CD4-positive, alpha-beta T cell (primary cell): ENCODE measurements at regions not wholly inside any gene's neighbourhood (a gene's known extent, or its start where the extent isn't known, plus 50 kb on each side); places are given as distances from the start of the nearest gene placed in this dataset.

Source experiments
- ATAC-seq: fragments of 200-7000 bp; cut with Tn5 transposase; one replicate; pipeline ENCODE4 v1.10.0; 2022; ENCODE audit warnings: mild to moderate bottlenecking; ENCODE audit not compliant: poor library complexity
- CTCF ChIA-PET: fragments of 350-600 bp; sonication (Branson Sonifier 250); formaldehyde crosslinking; loops from one replicate; lab custom pipeline; 2021; ENCODE audit warnings: antibody characterized with exemption, inconsistent platforms; lab: Charles Lee
- POLR2A ChIA-PET: fragments of 350-600 bp; sonication (Branson Sonifier 250); formaldehyde crosslinking; loops from one replicate; lab custom pipeline; 2021; ENCODE audit warnings: antibody characterized with exemption, inconsistent platforms; lab: Charles Lee
- DNase-seq, 14 experiments: peaks; one replicate each; pipeline ENCODE4 v3.0.0-alpha.2; 2013 to 2020; ENCODE audit warnings: mixed read lengths in 2 of 14
- H3K27ac ChIP-seq, 2 donors: one replicate each; pipeline versions ENCODE4 v1.5.1 to v1.7.0; 2013; ENCODE audit warnings: low read length in 2 of 2, low read depth in 1 of 2, mild to moderate bottlenecking in 1 of 2
- H3K27me3 ChIP-seq, 2 experiments: 1 replicate in 1 of 2; 2 replicates in 1 of 2; pipeline versions ENCODE4 v1.6.1 to v1.7.0; 2013; ENCODE audit warnings: low read length in 2 of 2, control low read depth in 1 of 2, mild to moderate bottlenecking in 1 of 2, moderate library complexity in 1 of 2; ENCODE audit not compliant: insufficient read depth in 2 of 2, control insufficient read depth in 1 of 2
- H3K36me3 ChIP-seq: one replicate; pipeline ENCODE4 v1.6.1; 2013; ENCODE audit warnings: low read length, control low read depth; ENCODE audit not compliant: insufficient read depth
- H3K4me1 ChIP-seq: one replicate; pipeline ENCODE4 v1.6.1; 2013; ENCODE audit warnings: low read length, control low read depth; ENCODE audit not compliant: insufficient read depth
- H3K4me3 ChIP-seq: one replicate; pipeline ENCODE4 v1.5.1; 2013; ENCODE audit warnings: mild to moderate bottlenecking, low read length, moderate library complexity
- H3K9me3 ChIP-seq, 2 experiments: 1 replicate in 1 of 2; 2 replicates in 1 of 2; pipeline versions ENCODE4 v1.6.1 to v1.7.0; 2013; ENCODE audit warnings: low read length in 2 of 2, mild to moderate bottlenecking in 2 of 2, control low read depth in 1 of 2, moderate library complexity in 1 of 2; ENCODE audit not compliant: control insufficient read depth in 1 of 2, insufficient read depth in 1 of 2
- H3K27ac Mint-ChIP-seq: one replicate; pipeline ENCODE4 v1.8.0; 2020; ENCODE audit warnings: mixed read lengths
- H3K27me3 Mint-ChIP-seq: one replicate; pipeline ENCODE4 v1.8.0; 2021; ENCODE audit warnings: mixed read lengths
- H3K36me3 Mint-ChIP-seq: one replicate; pipeline ENCODE4 v1.8.0; 2021; ENCODE audit warnings: low read depth, mixed read lengths
- H3K4me1 Mint-ChIP-seq: one replicate; pipeline ENCODE4 v1.8.0; 2021; ENCODE audit warnings: low read depth, mixed read lengths
- H3K4me3 Mint-ChIP-seq: one replicate; pipeline ENCODE4 v1.8.0; 2020; ENCODE audit warnings: mild to moderate bottlenecking, mixed read lengths
- H3K9me3 Mint-ChIP-seq: one replicate; pipeline ENCODE4 v1.8.0; 2020; ENCODE audit warnings: mixed read lengths
- intact Hi-C, 2 experiments: fragments of 100-400 bp; cut with DNase I in 1 of 2; cut with micrococcal nuclease in 1 of 2; formaldehyde crosslinking; loops; one replicate each; pipeline versions ENCODE4 v1.15.1 to v1.9.0; 2023 to 2025; cut with DNase I, micrococcal nuclease
- TF ChIP-seq, protein P1 (sequence below): fragments of 200-600 bp; IDR thresholded peaks from one replicate; pipeline ENCODE4 v1.8.0; 2022; ENCODE audit warnings: antibody characterized with exemption, mild to moderate bottlenecking

DNA sequence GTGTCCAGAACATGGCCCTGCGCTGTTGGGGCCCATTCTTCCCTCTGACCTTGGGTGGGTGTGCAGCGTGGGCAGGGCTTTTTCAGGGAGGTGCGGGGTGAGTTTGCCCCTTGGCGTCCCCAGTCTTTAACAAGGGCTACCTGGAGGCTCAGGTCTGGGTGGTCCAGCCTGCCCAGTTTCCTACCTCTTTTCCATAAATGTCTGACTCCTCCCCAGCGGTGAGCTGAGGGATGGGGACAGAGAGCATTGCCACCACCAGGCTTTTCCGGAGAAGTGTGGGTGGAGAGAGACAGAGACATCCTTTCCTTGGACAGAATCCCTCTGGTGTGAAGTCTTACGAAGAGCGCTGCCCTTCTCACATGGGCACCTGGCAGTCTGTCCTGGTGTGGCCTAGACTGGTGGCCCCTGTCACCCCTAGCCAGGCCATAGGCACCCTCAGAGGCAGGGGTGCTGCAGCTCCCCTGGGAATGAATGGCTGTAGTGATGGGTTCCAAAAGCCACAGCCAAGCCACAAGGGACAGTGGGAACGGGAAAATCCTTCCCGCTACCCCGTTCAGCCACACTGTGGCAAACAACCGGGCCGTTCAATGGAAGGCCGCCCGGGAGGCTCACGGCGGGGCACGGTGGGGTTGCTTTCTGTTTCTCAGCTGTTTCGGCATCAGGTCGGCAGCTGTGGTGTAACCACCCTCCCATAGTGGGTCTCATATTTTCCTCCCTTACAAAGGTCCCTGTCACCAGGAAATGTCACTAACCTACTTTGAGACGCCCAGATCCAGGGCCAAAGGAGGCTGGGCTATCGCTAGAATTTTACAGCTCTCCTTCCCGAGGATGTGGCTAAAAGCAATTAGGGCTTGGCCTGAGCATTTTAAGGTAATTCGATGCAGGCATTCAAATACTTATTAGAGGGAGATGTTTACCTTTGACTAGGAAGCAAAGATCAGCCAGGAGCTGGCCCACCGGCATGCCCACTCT lies 61.9 kb upstream of the GSE1 start:
- intact Hi-C loops, result no loop called here
- peak overlapping the region; percentile 59 for H3K4me3 Mint-ChIP-seq

DNA sequence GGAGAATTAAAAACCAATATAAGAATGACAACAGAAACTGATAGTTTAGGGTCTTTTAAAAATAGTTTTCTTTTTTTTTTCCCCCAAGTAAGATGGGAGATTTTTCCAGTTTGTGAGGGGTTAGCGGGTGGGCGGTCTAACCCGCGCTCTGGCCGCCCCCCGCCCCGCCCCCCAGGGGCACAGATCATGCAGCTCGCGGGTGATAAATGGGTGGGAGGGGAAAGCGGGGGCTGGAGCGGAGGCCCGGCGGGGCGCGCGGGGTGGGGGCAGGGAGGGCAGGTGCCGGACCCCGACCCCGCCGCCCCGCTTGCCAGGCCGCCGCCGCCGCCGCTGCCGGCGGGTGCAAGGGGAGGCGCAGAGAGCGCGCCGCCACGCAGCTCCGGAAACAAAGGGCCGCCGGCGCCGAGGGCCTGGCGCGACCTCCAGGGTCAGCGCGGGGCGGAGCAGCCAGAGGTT lies 60.1 kb upstream of the GSE1 start:
- no peak overlapping the region for H3K27ac ChIP-seq
- TF ChIP-seq, protein P1, sequence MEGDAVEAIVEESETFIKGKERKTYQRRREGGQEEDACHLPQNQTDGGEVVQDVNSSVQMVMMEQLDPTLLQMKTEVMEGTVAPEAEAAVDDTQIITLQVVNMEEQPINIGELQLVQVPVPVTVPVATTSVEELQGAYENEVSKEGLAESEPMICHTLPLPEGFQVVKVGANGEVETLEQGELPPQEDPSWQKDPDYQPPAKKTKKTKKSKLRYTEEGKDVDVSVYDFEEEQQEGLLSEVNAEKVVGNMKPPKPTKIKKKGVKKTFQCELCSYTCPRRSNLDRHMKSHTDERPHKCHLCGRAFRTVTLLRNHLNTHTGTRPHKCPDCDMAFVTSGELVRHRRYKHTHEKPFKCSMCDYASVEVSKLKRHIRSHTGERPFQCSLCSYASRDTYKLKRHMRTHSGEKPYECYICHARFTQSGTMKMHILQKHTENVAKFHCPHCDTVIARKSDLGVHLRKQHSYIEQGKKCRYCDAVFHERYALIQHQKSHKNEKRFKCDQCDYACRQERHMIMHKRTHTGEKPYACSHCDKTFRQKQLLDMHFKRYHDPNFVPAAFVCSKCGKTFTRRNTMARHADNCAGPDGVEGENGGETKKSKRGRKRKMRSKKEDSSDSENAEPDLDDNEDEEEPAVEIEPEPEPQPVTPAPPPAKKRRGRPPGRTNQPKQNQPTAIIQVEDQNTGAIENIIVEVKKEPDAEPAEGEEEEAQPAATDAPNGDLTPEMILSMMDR, result no peak
- no peaks in the 10 kb centered on the region for H3K27me3 ChIP-seq
- no peak overlapping the region for H3K4me3 ChIP-seq
- H3K27ac Mint-ChIP-seq, result peak overlapping the region; percentile 8
- intact Hi-C loops, result no loop called here
- H3K9me3 Mint-ChIP-seq, result no peaks in the 10 kb centered on the region
- CTCF ChIA-PET, result interaction anchor here (1.4 to 3.4 kb wide), 3 partner anchors 11 to 132 kb away, joined by 4 to 11 read pairs (median 8); no protein-coding TSS in a partner anchor
- H3K36me3 Mint-ChIP-seq, result peaks cover 16% of the 10 kb centered on the region
- DNase-seq (no peak), ATAC-seq (no peak)
- H3K36me3 ChIP-seq, result no peaks in the 10 kb centered on the region
- H3K4me3 Mint-ChIP-seq, result peak overlapping the region; percentile 79
- peaks cover 29% of the 10 kb centered on the region for H3K4me1 Mint-ChIP-seq
- no peaks in the 10 kb centered on the region for H3K9me3 ChIP-seq
- peaks cover 22% of the 10 kb centered on the region for H3K4me1 ChIP-seq
- H3K27me3 Mint-ChIP-seq, result no peaks in the 10 kb centered on the region
- POLR2A ChIA-PET, result interaction anchor here (0.8 to 3.5 kb wide), 7 partner anchors 15 to 137 kb away, joined by 3 to 18 read pairs (median 7); partner anchors contain the start of gene GSE1

More for the DNA sequence above, 61.9 kb upstream of the GSE1 start:
- Histone ChIP-seq H3K4me1 (peaks cover 11% of the 10 kb centered on the region), H3K27ac (no peak overlapping the region), H3K27me3 (no peaks in the 10 kb centered on the region), H3K36me3 (no peaks in the 10 kb centered on the region), H3K9me3 (peaks cover 0 to 4% of the 10 kb centered on the region in 2 experiments), H3K4me3 (no peak overlapping the region)
- ChIA-PET CTCF (interaction anchor here (0.9 to 2.2 kb wide), 2 partner anchors 60 to 64 kb away, joined by 3 to 6 read pairs; no protein-coding TSS in a partner anchor), POLR2A (no interaction called here)
- peaks cover 16% of the 10 kb centered on the region for H3K36me3 Mint-ChIP-seq
- DNase-seq, result no peak
- ATAC-seq, result no peak
- H3K27me3 Mint-ChIP-seq, result no peaks in the 10 kb centered on the region
- no peaks in the 10 kb centered on the region for H3K9me3 Mint-ChIP-seq
- TF ChIP-seq, protein P1, result no peak
- H3K27ac Mint-ChIP-seq, result no peak overlapping the region
- peaks cover 19% of the 10 kb centered on the region for H3K4me1 Mint-ChIP-seq

DNA sequence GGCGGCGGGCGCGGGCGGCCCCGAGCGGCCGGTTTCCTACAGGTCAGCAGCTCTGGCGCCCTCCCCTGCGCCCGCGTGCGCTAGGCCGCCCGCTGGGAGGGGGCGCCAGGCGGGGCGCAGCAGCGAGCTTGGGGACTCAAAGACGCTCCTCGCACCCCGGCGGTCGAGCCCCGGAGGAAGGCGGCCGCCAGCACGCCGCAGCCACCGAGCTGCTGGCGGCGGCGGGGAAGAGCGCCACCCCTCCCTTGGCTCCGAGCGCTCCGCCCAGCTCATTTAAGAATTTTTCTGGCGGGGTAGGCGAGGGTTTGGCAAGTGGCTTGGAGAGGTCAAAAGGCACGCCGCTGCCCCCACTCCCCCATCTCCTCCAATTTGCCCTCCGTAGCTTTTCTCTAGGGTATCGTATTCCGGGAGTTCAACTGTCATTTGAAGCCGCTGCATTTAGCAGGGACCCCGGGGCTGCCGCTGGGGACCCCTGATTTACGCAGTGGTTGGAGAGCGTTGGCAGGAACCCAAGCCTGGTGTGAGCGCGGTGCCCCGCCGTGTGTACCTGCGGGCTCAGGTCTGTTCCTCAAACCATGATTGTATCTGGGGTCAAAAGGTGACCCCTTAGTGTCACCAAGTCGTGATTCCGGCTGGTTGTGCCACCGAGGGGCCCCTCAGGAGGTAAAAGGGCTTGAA lies 59.5 kb upstream of the GSE1 start:
- Mint-ChIP-seq H3K27ac (peak overlapping the region; percentile 86), H3K4me1 (peaks cover 34% of the 10 kb centered on the region), H3K27me3 (no peaks in the 10 kb centered on the region), H3K9me3 (no peaks in the 10 kb centered on the region), H3K4me3 (peak overlapping the region; percentile 99), H3K36me3 (peaks cover 16% of the 10 kb centered on the region)
- H3K9me3 ChIP-seq, result no peaks in the 10 kb centered on the region
- ATAC-seq, result peak; percentile 11
- peak overlapping the region; percentile 53 to 68 for H3K27ac ChIP-seq
- DNase-seq, result peak in 10 of 14 experiments; percentile 19 to 80 (median 45)
- intact Hi-C loops, result no loop called here
- peaks cover 27% of the 10 kb centered on the region for H3K4me1 ChIP-seq
- TF ChIP-seq, protein P1, result no peak
- CTCF ChIA-PET, result interaction anchor here (1.4 to 3.4 kb wide), 3 partner anchors 10 to 133 kb away, joined by 4 to 11 read pairs (median 8); no protein-coding TSS in a partner anchor
- no peaks in the 10 kb centered on the region for H3K27me3 ChIP-seq
- POLR2A ChIA-PET, result interaction anchor here (0.8 to 3.5 kb wide), 8 partner anchors 15 to 137 kb away, joined by 3 to 18 read pairs (median 6); partner anchors contain the start of gene GSE1
- H3K4me3 ChIP-seq, result peak overlapping the region; percentile 88
- H3K36me3 ChIP-seq, result no peaks in the 10 kb centered on the region
